HG03135 (cell line): ENCODE measurements at regions not wholly inside any gene's neighbourhood (a gene's known extent, or its start where the extent isn't known, plus 50 kb on each side); places are given as distances from the start of the nearest gene placed in this dataset.

ENCODE experiments used
- ATAC-seq: cut with Tn5 transposase; IDR thresholded peaks from one replicate; pipeline ENCODE4 v1.9.1; 2021; ENCODE audit warnings: mild to moderate bottlenecking, moderate library complexity; ENCODE audit not compliant: unreplicated experiment

DNA sequence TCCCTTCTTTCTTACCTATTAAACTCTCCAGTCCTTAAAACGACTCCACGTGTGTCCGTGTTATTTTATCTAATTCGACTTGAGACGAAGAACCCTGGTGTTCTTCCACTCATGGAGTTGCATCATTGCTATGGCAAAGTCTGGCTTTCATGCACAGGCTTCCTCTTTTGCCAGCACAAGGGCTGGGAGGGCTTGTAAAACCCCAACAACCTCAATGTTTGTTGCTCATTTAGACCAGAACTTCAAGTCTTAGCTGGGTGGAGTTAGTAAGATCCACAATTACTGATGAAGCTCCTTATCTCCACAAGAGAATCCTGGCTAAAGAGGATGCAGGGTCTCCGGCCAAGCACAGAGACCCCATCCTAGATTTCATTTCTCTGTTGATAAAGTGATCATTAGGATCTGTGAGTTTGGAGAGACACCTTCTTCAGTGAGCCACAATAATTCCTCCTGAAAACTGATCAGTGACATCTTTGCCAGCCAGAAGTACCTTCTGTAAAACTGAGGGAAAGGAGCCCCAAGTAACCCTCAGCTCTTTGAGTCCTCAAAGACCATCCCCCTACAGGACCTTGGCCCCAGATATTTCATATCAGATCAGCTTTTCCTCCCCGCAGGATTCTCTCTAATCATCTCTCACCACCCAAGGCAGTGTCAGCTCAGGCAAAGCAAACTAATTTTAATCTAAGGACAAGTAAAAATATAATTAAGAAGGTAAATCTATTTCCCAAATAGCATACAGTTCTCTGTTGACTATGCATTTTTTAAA, 514.6 kb downstream of the FUT8 start:
- no peak for ATAC-seq

DNA sequence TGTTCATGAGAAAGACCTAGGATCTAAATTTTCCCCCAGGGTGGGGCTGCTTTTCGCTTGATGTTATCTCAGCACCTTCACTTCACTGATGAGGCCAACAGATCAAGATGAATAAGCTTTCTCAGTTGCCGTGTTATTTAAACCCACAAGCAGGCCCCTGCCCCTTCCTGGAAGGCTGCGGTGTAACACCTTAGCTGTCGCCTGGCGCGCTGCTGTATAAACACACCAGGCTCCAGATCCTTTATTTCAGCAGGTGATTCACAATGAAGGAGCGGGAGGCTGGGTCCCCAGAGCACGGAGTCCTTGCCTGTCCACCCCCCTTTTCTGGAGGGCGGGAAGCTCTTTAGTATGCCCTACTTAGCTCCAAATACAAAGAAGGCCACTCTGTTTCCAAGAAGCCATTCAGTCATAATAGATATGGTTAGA, 515.4 kb downstream of the FUT8 start:
- ATAC-seq: no peak

GRCh38 chr14:65928995-65929394, 516.5 kb downstream of the FUT8 start:
- ATAC-seq: no peak

- no peak for ATAC-seq
These were observed 521.0 kb downstream of the FUT8 start for GRCh38 chr14:65933400-65934069.

DNA sequence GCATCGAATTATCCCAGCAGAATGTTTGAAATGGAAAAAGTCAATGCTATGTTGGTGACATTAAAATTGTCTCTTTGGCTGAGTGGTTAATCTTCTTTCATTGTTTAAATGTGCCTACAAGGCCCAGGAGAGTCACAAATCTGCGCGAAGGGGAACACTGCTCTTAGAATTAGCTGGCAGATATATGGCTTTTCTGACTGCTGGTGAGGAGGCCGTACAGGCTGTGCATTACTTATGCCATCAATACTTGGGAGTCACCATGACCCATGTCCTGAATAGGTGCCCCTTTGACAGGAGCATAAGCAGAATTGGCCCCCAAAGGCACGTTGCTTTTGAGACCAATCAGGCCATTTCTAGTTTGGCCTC, 521.5 kb downstream of the FUT8 start:
- no peak for ATAC-seq

DNA sequence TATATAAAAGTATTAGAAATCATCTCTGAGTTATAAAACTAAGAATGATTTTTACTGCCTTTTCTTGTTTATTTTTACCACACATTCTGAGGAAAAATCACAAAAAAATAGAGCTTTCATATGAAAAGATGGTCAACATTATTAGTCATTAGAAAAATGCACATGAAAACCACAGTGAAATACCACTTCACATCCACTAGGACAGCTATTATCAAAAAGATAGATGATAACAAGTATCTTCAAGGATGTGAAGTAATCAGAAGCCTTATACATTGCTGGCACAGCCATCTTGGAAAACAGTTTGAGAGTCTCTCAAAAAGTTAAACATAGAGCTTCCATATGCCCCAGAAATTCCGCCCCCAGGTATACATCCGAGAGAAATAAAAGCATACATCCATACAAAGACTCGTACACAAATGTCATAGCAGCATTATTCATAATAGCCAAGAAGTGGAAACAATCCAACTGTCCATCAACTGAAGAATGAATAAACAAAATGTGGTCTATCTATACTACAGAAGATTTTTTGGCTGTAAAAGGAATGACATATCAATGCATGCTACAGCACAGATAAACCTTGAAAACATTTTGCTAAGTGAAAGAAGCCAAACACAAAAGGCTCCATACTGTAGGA, 523.9 kb downstream of the FUT8 start:
- ATAC-seq: no peak

DNA sequence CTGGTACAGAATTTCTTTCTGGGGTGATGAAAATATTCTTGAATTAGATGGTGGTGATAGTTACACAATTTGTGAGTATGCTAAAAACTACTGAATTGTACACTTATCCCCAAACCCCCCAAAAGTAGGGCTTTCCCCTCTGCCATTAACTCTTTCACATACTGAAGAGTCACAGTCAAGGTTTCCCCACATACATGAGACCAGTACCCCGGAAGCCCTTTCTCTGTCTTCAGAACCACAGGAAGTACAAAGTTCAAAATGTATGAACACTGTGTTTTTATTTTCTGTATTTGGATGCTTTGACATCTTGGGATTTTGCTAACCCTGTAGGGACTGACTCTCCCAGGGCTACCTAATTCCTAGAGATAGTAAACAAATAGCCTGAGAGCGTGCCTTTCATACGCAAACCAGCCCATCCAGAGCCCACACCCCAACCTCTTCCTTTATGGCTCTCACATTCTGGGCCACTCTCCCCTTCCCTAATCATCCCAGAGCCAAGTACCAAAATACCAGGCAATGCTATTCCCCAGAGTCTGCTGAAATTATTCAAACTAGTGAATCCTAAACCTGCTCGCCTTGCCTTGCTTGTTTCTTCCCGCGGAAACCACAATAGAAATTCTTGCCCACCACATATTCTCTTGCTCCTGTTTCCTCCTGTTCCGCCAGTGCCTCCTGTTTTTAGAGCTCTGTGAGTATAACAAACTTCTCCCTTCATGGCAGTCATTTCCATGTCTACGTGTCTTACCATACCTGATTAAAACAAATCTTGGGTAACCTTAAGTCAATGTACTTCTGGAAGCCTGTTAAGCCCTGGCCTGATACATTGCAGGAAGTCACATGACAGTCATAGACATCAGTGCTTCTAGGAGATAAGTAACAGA, 524.8 kb downstream of the FUT8 start:
- ATAC-seq: no peak

DNA sequence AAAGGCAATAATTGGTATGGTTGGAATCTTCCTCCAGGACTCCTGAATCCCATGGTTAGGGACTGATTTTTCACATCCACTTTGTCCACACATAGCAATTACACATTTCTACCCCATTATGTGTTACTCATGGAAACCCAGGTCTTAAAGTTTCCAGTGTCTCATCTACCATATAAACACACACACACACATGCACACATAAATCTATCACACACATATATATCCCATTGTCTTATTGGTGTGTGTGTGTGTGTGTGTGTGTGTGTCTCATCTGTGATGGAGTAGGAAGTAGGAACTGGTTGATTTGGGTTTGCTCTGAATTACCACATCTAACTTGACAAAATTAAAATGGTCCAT, 525.4 kb downstream of the FUT8 start:
- ATAC-seq: no peak

DNA sequence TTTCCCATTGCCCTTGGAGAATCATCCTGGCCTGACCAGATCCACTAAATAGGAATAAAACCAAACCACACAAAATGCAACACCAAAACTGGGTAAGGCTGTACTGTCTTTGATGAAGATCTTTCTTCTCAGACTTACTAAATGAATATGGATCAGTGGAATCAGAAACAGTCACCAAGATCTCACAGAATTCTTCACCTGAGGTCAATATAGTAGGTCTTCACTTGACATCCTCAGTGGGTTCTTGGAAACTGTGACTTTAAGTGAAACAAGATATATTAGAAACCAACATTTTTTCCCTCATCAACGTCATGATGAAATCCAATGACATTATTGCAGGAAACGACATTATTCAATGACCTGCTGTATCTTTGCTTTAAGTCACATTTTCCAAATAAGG, 526.2 kb downstream of the FUT8 start:
- ATAC-seq: no peak

- ATAC-seq: no peak
These were observed 526.7 kb downstream of the FUT8 start for GRCh38 chr14:65939184-65939583.

GRCh38 chr14:65940056-65940735, 527.7 kb downstream of the FUT8 start:
- no peak for ATAC-seq

DNA sequence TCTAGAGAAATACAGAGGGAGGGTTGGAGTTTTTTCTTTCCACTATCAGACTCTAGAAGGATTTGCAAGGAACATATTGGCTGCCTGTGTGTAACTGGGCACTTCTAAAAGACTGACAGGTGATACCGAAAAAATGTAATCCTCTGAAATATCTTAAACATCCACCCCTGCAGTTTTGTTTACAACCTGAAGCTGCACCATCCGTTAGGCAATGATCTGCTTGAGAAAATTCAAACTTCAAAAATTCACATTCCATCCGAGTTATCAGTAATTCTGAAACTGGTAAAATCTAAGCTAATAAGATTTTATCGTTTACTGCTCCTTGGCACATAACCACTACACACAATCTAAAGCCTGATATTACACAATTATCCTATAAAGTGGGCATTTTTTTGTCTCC, 528.6 kb downstream of the FUT8 start:
- ATAC-seq: no peak

GRCh38 chr14:65943150-65943549, 530.6 kb downstream of the FUT8 start:
- ATAC-seq: no peak

DNA sequence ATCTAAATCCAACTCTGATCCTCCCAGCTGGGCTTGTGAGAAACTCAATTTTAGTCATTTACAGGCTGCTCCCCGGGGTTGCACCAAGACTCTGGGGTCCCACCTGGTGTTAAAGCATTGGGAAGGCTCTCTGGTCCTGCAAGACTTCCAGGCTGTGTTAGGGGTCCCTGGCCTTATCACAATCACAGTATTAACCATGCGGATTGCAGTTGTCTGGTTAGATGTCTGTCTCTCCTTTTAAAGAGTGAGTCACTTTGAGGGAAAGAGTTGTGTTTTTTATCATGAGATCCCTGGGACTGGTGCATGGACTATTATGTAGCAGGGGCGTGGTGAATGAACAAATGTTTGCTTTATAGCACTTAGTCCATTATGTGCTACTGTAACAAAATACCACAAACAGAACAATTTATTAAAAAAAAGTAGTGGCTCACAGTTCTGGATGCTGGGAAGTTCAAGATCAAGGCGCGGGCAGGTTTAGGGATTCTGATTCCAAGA, 531.4 kb downstream of the FUT8 start:
- ATAC-seq: no peak

- ATAC-seq: no peak
These were observed 532.8 kb downstream of the FUT8 start for GRCh38 chr14:65945327-65945726.

GRCh38 chr14:65946494-65946893, 534.0 kb downstream of the FUT8 start:
- ATAC-seq: no peak

GRCh38 chr14:65948302-65948701, 535.8 kb downstream of the FUT8 start:
- no peak for ATAC-seq

DNA sequence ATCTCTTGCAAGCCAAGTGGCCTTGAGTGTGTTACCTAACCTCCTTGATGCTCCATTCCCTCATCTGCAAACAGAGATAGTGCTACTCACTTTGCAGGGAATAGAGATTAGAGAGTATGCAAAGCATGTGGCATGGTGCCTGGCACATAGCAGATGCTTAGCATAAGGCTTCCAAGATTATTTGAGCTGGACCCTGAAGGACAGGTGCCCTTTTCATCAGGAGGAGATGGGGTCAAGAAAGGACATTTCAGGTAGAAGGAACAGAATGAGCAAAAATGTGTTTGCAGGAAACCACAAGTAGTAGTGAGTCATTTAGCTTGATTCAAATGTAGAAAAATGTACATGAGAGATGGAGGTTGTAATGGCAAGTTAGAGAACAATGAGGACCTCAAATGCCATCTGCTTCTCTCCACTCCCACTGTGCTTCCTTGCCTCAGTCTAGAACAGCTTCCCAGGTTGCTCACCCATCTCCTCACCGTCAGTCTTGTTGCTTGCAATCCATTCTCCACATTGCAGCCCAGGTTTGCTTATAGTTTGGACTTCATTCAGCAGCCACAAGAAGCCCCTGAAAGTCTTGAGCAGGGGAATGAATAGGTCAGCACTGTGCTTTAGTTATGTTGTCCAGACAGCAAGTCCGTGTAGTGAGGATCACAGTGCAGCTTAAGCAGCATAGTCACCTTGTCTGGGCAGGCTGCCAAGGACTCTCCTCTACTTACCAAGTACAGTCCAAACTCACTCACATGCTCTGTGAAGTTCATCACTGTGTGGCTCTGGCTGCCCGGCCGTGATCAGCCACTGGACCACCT, 536.3 kb upstream of the CCDC196 start:
- ATAC-seq: peak; percentile 64

DNA sequence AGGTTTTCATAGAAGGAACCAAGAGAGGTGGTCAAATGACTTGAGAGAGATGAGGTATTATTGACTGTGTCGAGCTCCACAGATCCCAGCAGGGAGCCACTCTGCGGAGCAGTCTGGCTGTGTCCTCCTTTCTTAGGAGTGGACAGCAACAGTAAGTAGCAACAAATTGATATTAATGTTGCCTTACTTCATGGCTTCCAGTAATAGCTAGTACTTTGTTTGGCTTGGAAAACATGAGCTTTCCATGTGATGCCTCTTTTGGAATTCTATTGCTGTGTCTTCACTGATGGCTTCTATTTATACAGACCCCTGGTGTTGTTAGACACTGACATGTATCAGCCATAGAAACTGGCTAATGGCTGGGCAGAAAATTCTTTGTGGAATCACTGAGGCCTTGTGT, 531.2 kb upstream of the CCDC196 start:
- no peak for ATAC-seq
